HCT116 (cell line): ENCODE measurements at regions not wholly inside any gene's neighbourhood (a gene's known extent, or its start where the extent isn't known, plus 50 kb on each side); places are given as distances from the start of the nearest gene placed in this dataset.

ENCODE experiments used
- EGR1 ChIP-seq: IDR thresholded peaks from 2 replicates; pipeline ENCODE4 v1.6.1; 2012; ENCODE audit warnings: low read depth
- ELF1 ChIP-seq: IDR thresholded peaks from 2 replicates; pipeline ENCODE4 v1.6.1; 2012; ENCODE audit warnings: low read depth, borderline replicate concordance
- EZH2 ChIP-seq: fragments of 200-600 bp; sonication (generic); IDR thresholded peaks from 2 replicates; pipeline ENCODE4 v1.6.1; 2017; ENCODE audit warnings: antibody characterized with exemption, mixed run types
- EZH2phosphoT487 ChIP-seq: fragments of 200-600 bp; IDR thresholded peaks from 2 replicates; pipeline ENCODE4 v1.6.1; 2018; ENCODE audit warnings: antibody characterized with exemption, borderline replicate concordance
- FOSL1 ChIP-seq: IDR thresholded peaks from 2 replicates; pipeline ENCODE4 v1.6.1; 2012; ENCODE audit warnings: low read depth
- POLR2A ChIP-seq: IDR thresholded peaks from 2 replicates; pipeline ENCODE4 v1.7.0; 2011; ENCODE audit warnings: borderline replicate concordance; ENCODE audit not compliant: insufficient read depth, insufficient read length; ENCODE audit errors: extremely low read depth
- POLR2AphosphoS5 ChIP-seq: IDR thresholded peaks from 2 replicates; pipeline ENCODE4 v1.6.1; 2011; ENCODE audit warnings: mild to moderate bottlenecking, low read depth, low read length, moderate library complexity
- RAD21 ChIP-seq: IDR thresholded peaks from 2 replicates; pipeline ENCODE4 v1.6.1; 2012; ENCODE audit warnings: low read depth, mild to moderate bottlenecking
- SIN3A ChIP-seq: IDR thresholded peaks from 2 replicates; pipeline ENCODE4 v1.6.1; 2012; ENCODE audit warnings: low read depth
- SRF ChIP-seq: IDR thresholded peaks from 2 replicates; pipeline ENCODE4 v1.6.1; 2012; ENCODE audit warnings: low read depth
- TF ChIP-seq, protein P1 (sequence below): IDR thresholded peaks from 2 replicates; pipeline ENCODE4 v1.6.1; 2012; ENCODE audit warnings: low read depth
- TF ChIP-seq, protein P2 (sequence below), 3 experiments: fragments of 200-600 bp in 1 of 3; sonication (generic) in 1 of 3; IDR thresholded peaks in 2 of 3; conservative IDR thresholded peaks in 1 of 3; 2 replicates each; pipeline ENCODE4 v1.5.1; 2012 to 2017; ENCODE audit warnings: low read depth in 2 of 3, low read length in 2 of 3, antibody characterized with exemption in 1 of 3, borderline replicate concordance in 1 of 3, control low read depth in 1 of 3, mild to moderate bottlenecking in 1 of 3, mixed read lengths in 1 of 3, mixed run types in 1 of 3, moderate library complexity in 1 of 3; ENCODE audit not compliant: insufficient read depth in 1 of 3
- TF ChIP-seq, protein P3 (sequence below): IDR thresholded peaks from 2 replicates; pipeline ENCODE4 v1.6.1; 2012
- TF ChIP-seq, protein P4 (sequence below): IDR thresholded peaks from 2 replicates; pipeline ENCODE4 v1.6.1; 2012

DNA sequence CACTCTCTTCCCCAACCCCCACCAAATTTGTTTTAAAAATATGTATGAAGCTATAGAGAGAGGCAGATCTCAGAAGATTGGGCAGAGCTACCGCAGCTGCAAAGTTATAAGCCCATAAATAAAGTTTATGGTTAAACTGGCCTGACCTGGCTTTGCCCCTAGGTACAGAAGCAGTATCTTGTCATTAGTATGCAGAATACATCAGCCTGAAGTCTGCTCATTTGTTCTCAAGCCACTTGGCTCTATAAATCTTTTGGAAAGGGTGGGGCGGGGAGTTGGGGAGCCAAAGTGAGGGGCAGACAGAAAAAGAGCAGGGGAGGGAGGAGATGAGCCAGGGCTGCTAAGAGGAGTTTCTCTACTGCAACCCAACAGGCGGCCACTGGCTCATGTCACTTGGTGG, 113.2 kb downstream of the SOX9 start:
- TF ChIP-seq EGR1 (no peak), SRF (no peak), POLR2AphosphoS5 (no peak), POLR2A (no peak), RAD21 (no peak), ELF1 (no peak), EZH2 (no peak), EZH2phosphoT487 (no peak), FOSL1 (no peak), SIN3A (no peak)
- TF ChIP-seq, protein P1, sequence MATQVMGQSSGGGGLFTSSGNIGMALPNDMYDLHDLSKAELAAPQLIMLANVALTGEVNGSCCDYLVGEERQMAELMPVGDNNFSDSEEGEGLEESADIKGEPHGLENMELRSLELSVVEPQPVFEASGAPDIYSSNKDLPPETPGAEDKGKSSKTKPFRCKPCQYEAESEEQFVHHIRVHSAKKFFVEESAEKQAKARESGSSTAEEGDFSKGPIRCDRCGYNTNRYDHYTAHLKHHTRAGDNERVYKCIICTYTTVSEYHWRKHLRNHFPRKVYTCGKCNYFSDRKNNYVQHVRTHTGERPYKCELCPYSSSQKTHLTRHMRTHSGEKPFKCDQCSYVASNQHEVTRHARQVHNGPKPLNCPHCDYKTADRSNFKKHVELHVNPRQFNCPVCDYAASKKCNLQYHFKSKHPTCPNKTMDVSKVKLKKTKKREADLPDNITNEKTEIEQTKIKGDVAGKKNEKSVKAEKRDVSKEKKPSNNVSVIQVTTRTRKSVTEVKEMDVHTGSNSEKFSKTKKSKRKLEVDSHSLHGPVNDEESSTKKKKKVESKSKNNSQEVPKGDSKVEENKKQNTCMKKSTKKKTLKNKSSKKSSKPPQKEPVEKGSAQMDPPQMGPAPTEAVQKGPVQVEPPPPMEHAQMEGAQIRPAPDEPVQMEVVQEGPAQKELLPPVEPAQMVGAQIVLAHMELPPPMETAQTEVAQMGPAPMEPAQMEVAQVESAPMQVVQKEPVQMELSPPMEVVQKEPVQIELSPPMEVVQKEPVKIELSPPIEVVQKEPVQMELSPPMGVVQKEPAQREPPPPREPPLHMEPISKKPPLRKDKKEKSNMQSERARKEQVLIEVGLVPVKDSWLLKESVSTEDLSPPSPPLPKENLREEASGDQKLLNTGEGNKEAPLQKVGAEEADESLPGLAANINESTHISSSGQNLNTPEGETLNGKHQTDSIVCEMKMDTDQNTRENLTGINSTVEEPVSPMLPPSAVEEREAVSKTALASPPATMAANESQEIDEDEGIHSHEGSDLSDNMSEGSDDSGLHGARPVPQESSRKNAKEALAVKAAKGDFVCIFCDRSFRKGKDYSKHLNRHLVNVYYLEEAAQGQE, result no peak
- TF ChIP-seq, protein P2, sequence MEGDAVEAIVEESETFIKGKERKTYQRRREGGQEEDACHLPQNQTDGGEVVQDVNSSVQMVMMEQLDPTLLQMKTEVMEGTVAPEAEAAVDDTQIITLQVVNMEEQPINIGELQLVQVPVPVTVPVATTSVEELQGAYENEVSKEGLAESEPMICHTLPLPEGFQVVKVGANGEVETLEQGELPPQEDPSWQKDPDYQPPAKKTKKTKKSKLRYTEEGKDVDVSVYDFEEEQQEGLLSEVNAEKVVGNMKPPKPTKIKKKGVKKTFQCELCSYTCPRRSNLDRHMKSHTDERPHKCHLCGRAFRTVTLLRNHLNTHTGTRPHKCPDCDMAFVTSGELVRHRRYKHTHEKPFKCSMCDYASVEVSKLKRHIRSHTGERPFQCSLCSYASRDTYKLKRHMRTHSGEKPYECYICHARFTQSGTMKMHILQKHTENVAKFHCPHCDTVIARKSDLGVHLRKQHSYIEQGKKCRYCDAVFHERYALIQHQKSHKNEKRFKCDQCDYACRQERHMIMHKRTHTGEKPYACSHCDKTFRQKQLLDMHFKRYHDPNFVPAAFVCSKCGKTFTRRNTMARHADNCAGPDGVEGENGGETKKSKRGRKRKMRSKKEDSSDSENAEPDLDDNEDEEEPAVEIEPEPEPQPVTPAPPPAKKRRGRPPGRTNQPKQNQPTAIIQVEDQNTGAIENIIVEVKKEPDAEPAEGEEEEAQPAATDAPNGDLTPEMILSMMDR (IDR thresholded peaks at IDR 0.05 in 2 of 3, conservative IDR thresholded peaks at IDR 0.05 in 1 of 3; ENCODE audit: borderline replicate concordance in 1 of 3, insufficient read depth in 1 of 3, low read depth in 2 of 3, low read length in 2 of 3), result no peak
- TF ChIP-seq, protein P3, sequence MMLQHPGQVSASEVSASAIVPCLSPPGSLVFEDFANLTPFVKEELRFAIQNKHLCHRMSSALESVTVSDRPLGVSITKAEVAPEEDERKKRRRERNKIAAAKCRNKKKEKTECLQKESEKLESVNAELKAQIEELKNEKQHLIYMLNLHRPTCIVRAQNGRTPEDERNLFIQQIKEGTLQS, result no peak
- TF ChIP-seq, protein P4, sequence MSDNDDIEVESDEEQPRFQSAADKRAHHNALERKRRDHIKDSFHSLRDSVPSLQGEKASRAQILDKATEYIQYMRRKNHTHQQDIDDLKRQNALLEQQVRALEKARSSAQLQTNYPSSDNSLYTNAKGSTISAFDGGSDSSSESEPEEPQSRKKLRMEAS, result no peak
